ENCODE measurements at regions not wholly inside any gene's neighbourhood (a gene's known extent, or its start where the extent isn't known, plus 50 kb on each side); places are given as distances from the start of the nearest gene placed in this dataset.

DNA sequence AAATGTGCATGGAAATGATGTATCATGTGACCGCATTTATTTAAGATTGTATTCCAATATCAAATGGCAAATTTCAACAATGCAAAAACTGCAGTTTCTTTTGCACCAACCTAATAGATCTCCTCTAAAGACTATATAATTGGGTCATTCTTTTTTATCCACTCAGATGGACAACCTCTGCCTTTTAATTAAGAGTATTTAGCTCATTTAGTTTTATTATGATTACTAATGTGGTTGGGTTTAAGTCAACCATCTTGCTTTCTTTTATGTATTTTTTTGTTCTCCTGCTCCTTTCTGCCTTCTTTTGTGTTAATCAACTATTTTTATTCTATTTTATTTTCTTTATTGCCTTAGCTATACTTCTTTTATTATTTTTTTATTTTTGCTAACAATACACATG, 468.5 kb upstream of the MKI67 start:
- DNase-seq: no peak

GRCh38 chr10:128596906-128597305, 470.7 kb upstream of the MKI67 start:
- no peak for DNase-seq

DNA sequence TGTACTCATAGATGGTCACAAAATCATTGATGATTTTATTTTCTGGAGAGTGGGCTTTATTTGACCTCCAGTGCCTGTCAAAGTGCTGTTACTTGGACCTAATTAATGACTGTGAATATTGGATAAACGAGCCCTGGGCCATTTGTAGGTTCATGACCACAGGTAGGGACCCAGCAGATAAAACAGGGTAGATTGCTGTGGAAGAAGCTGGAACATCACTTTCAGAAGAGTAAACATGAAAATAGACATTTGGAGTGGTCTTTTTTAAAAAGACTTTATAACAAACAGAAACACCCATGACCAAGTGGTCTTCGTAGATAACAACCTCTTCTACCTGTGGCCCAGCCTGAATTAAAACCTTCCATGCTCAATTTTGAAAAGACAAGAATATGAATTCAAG, 472.8 kb upstream of the MKI67 start:
- DNase-seq: no peak

DNA sequence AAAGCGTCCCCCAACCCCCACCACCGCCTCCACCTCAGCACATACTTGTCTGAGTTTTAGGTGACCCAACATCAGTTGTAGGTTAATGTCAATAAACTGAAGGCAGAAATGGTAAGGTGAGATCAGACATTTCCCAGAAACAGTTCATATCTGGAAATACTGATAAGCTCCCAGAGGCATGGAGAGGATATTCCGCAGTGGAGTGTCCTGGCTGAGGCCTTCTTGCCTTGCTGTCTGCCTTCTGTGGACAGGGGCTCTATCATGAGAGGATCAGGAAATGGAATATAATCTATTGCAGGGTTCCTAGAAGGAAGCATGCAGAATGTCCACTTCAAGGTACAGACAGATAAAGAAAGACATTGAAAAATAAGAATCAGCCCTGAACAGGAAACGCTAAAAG, 473.3 kb upstream of the MKI67 start:
- no peak for DNase-seq

- no peak for DNase-seq
Measured at GRCh38 chr10:128602183-128602582, 476.0 kb upstream of the MKI67 start.

GRCh38 chr10:128604025-128604424, 477.8 kb upstream of the MKI67 start:
- DNase-seq: no peak

DNA sequence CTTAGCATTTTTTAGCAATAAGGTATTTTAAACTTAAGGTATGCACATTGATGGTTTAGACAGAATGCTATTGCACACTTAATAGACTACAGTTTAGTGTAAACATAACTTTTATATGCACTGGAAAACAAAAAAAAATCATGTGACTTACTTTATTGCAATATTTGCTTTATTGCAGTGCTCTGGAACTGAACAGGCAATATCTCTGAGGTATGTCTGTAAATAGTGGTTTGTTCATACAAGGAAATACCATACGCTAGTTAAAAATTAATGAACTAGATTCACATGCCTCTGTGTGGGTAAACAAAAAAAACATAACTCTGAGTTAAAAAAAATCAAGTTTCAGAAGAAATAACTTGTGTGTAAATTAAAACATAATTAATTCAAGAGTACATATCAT, 479.0 kb upstream of the MKI67 start:
- no peak for DNase-seq

- DNase-seq: no peak
Measured at GRCh38 chr10:128606055-128606454, 479.8 kb upstream of the MKI67 start.

GRCh38 chr10:128608791-128609190, 482.6 kb upstream of the MKI67 start:
- DNase-seq: no peak

- DNase-seq: no peak
Measured at GRCh38 chr10:128609460-128609859, 483.2 kb upstream of the MKI67 start.

GRCh38 chr10:128610113-128610512, 483.9 kb upstream of the MKI67 start:
- no peak for DNase-seq

DNA sequence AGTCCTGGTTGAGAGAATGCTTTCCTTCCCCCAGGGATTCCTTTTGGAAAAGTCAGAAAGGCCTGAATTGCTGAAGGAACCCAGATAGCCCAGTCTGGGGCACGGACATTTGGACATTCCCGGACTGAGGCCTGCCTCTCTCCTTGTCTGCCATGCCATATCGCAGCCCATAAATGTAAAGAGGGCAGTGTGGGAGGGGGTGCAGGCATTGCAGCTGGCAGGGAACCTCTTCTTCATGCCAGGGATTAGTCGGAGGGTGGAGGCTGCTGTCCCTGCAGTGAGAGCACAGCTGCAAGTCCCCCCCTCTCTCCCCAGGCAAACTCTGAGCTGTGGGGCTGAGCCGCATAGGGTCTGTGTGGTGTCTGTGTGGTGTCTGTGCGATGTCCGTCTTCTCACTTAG, 486.0 kb upstream of the MKI67 start:
- no peak for DNase-seq

GRCh38 chr10:128612631-128613030, 486.4 kb upstream of the MKI67 start:
- no peak for DNase-seq

- no peak for DNase-seq
Measured at GRCh38 chr10:128614016-128614605, 487.9 kb upstream of the MKI67 start.

DNA sequence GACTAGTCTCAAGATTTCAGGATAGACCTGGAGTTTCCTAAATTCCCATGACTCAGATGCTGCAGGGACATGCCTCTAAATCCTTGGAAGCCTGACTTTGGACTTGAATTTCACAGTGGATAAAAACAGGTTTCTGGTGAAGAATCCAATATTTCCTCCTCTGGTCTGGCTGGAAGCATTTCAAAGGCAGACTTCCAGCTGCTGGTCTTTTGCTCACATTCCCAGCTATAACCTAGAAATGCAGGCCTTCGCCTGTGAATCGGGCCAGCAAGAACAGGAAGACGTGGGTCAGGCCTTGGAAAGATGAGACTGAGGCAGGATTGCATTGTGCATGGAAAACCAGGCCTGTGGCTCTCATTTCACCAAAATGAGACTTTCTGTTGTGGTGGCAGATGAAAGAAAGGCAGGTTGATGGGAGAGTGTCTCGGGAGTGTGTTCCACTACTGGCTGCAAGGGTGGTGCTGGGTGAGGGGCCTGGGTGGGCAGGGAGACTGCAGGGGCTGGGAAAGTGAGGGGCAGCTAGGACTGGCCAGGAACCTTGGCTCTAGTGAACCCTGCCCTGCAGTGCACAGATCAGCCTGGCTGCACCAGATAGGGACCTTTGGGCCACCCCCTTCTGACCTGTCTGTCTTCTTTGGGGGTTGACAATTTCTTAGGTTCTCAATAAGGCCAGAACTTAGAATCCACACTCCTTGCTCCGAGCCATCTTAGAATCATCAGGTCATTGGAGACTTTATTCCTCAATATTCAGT, 488.8 kb upstream of the MKI67 start:
- no peak for DNase-seq

DNA sequence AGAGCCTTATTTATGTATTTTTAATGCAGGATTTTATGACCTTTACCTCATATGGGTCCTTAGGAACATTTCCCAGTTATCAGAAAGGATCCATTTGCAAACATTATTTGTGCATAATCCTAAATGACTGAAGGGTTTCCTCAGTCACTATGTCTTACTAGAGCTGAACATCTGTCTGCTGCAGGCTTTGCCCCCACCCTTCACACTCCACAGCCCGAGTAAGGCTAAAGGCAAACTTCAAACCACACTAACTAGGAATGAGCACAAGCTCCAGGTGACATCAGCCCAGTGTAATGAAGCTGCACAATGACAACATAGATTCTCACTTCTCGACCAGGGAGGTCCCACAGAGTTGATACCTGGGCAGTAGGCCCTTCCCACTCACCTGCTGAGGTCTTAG, 491.3 kb upstream of the MKI67 start:
- no peak for DNase-seq

GRCh38 chr10:128622706-128623105, 496.5 kb upstream of the MKI67 start:
- no peak for DNase-seq

GRCh38 chr10:128623776-128624175, 497.6 kb upstream of the MKI67 start:
- no peak for DNase-seq

- no peak for DNase-seq
Measured at GRCh38 chr10:128624656-128625530, 498.7 kb upstream of the MKI67 start.

- DNase-seq: no peak
Measured at GRCh38 chr10:128625926-128626325, 499.7 kb upstream of the MKI67 start.

DNA sequence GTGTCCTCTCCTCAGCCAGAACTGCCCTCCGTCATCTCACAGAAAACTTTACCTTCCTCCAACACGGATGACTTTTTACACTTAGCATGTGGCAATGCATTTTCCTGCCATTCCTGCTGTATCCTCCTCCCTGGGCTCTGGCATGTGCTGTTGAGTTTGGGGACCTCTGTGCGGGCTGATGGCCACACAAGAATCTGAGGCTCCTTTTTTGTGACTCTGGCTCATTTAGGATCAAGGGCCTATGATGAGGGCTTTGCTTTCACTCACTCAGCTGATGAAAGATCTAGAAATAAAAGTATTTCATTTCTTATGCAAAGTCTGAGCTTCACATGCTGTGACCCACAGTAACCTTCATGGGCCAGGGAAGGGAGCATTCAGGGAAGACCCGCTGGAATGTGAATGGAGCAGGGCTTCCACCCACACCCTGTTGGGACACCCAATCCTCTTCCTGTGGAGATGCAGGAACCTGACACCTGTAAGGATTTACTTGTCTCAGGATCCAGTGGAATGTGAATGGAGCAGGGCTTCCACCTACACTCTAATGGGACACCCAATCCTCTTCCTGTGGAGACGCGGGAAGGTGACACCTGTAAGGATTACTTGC, 500.3 kb upstream of the MKI67 start:
- DNase-seq: no peak

GRCh38 chr10:128627811-128628210, 501.6 kb upstream of the MKI67 start:
- no peak for DNase-seq

GRCh38 chr10:128628252-128628651, 502.0 kb upstream of the MKI67 start:
- DNase-seq: no peak

Measured in activated CD8-positive, alpha-beta memory T cell treated with anti-CD3 and anti-CD28 coated beads, Interleukin-2, amount 50 U/mL, for 4 hours (primary cell).